Nephron progenitor cell (in vitro differentiated cells): ENCODE measurements at regions not wholly inside any gene's neighbourhood (a gene's known extent, or its start where the extent isn't known, plus 50 kb on each side); places are given as distances from the start of the nearest gene placed in this dataset.

Experiments
- DNase-seq: peaks from one replicate; pipeline ENCODE4 v3.0.0; 2021
- H3K27ac Mint-ChIP-seq: 2 replicates; pipeline ENCODE4 v1.8.0; 2021; ENCODE audit warnings: mild to moderate bottlenecking, moderate library complexity, mixed read lengths
- H3K27me3 Mint-ChIP-seq: 2 replicates; pipeline ENCODE4 v1.8.0; 2021; ENCODE audit warnings: mild to moderate bottlenecking, low read depth, mixed read lengths; ENCODE audit not compliant: poor library complexity
- H3K36me3 Mint-ChIP-seq: 2 replicates; pipeline ENCODE4 v1.8.0; 2021; ENCODE audit warnings: low read depth, mixed read lengths
- H3K4me1 Mint-ChIP-seq: 2 replicates; pipeline ENCODE4 v1.8.0; 2021; ENCODE audit warnings: mixed read lengths
- H3K4me3 Mint-ChIP-seq: 2 replicates; pipeline ENCODE4 v1.8.0; 2021; ENCODE audit warnings: mild to moderate bottlenecking, moderate library complexity, mixed read lengths
- H3K9me3 Mint-ChIP-seq: 2 replicates; pipeline ENCODE4 v1.8.0; 2021; ENCODE audit warnings: mild to moderate bottlenecking, moderate library complexity, mixed read lengths
- CTCF ChIP-seq: fragments of 200-600 bp; sonication (generic); IDR thresholded peaks from 2 replicates; pipeline ENCODE4 v1.5.0; 2021; ENCODE audit warnings: antibody characterized with exemption

DNA sequence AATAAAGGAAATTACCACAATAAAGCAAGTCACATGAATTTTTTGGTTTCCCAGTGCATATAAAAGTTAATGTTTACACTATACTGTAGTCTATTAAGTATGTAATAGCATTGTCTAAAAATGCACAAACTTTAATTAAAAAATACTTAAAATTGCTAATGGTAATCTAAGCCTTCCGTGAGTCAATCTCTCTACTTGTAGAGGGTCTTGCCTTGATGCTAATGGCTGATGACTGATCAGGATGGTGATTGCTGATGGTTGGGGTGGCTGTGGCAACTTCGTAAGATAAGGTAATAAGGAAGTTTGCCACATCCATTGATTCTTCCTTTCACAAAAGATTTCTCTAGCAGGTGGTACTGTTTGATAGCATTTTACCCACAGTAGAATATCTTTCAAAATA is 466.6 kb upstream of the PROX1 start:
- H3K4me3 Mint-ChIP-seq = no peak overlapping the region
- peaks cover 4% of the 10 kb centered on the region for H3K27me3 Mint-ChIP-seq
- peaks cover 6% of the 10 kb centered on the region for H3K36me3 Mint-ChIP-seq
- H3K27ac Mint-ChIP-seq = no peak overlapping the region
- DNase-seq = no peak
- no peak for TF ChIP-seq CTCF
- H3K9me3 Mint-ChIP-seq = peaks cover 32% of the 10 kb centered on the region
- H3K4me1 Mint-ChIP-seq = no peaks in the 10 kb centered on the region

- no peak for DNase-seq
- H3K27me3 Mint-ChIP-seq = peaks cover 7% of the 10 kb centered on the region
- TF ChIP-seq CTCF = no peak
- H3K4me3 Mint-ChIP-seq = no peak overlapping the region
- no peak overlapping the region for H3K27ac Mint-ChIP-seq
- H3K36me3 Mint-ChIP-seq = peaks cover 6% of the 10 kb centered on the region
- peaks cover 22% of the 10 kb centered on the region for H3K9me3 Mint-ChIP-seq
- H3K4me1 Mint-ChIP-seq = peaks cover 2% of the 10 kb centered on the region
Measured at GRCh38 chr1:213523781-213524398, 463.9 kb upstream of the PROX1 start.

DNA sequence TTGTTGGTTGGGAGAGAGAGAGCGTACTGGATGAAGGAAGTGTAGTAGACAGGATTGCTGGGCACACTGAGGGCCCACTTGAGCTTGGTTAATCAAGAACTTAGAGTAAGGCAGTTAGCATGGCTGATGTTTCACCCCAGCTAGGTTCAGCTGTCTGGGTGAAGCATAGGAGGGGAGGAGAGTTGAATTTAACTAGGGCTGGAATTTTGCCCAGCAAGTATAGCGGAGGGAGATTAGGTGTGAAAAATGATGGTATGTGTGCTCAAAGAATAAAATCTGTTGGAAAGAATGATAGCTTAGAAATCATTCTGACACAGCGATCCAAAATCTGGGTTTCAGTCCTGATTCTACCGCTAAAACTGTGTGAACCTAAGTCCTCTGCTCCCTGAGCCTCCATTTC is 461.5 kb upstream of the PROX1 start:
- no peak for DNase-seq
- H3K27ac Mint-ChIP-seq = no peak overlapping the region
- peaks cover 6% of the 10 kb centered on the region for H3K4me1 Mint-ChIP-seq
- H3K9me3 Mint-ChIP-seq = peaks cover 14% of the 10 kb centered on the region
- no peak overlapping the region for H3K4me3 Mint-ChIP-seq
- H3K27me3 Mint-ChIP-seq = peaks cover 3% of the 10 kb centered on the region
- peaks cover 6% of the 10 kb centered on the region for H3K36me3 Mint-ChIP-seq
- no peak for TF ChIP-seq CTCF

- Mint-ChIP-seq H3K27me3 (peaks cover 10% of the 10 kb centered on the region), H3K9me3 (peaks cover 5% of the 10 kb centered on the region), H3K4me3 (no peak overlapping the region), H3K36me3 (no peaks in the 10 kb centered on the region), H3K27ac (no peak overlapping the region), H3K4me1 (peaks cover 6% of the 10 kb centered on the region)
- no peak for DNase-seq
- no peak for TF ChIP-seq CTCF
Measured at GRCh38 chr1:213530611-213531320, 457.0 kb upstream of the PROX1 start.

DNA sequence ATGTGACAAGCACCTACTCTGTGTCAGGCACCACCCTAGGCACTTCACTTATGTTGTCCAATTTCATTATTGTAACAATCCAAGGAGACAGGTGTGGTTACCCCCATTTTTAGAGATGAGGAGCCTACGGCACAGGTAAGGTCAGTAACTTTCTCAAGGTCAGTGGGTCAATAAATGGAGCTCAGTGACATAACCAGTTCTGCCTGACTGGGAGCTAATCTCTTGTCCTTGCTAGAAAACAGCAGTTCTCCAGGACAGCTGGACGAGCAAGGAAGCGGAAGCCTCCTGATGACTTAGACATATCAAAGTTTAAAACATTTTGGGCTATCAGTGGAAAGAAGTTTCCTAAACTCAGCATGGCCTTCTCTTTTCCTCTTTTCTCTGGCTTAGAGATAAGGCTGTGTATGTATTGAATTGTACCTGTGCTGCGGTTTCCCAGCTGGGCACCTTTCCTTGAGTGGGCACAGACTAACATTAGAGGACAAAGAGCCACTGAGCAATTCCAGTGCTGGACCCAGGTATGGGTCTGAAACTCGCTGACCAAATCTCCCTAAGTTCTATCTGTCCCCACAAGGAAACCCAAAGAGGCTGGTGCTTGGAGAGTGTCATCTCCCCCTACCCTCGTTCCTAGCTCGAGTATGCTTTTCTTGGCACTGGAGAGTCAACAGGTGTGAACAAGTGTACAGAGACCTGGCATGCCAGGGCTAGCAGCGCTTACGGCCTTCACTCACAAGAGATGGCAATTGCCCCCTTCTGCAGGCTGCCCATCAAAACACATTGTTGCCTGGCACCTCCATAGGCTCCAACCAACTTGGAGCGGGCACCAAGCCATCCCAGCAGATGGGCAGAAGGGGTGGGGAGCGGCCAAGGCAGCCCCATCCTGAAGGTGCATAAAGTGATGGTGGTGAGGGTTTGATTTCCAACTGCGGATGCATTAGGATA is 456.1 kb upstream of the PROX1 start:
- no peak for TF ChIP-seq CTCF
- Mint-ChIP-seq H3K27me3 (peaks cover 10% of the 10 kb centered on the region), H3K27ac (no peak overlapping the region), H3K4me3 (no peak overlapping the region), H3K4me1 (peaks cover 6% of the 10 kb centered on the region), H3K36me3 (no peaks in the 10 kb centered on the region), H3K9me3 (peaks cover 5% of the 10 kb centered on the region)
- DNase-seq = no peak
